H1 (cell line): ENCODE measurements at regions not wholly inside any gene's neighbourhood (a gene's known extent, or its start where the extent isn't known, plus 50 kb on each side); places are given as distances from the start of the nearest gene placed in this dataset.

Experiments used
- CHD1 ChIP-seq: IDR thresholded peaks from 2 replicates; pipeline ENCODE4 v1.6.1; 2012; ENCODE audit warnings: low read depth, low read length, improper control_type of control experiment
- GABPA ChIP-seq: IDR thresholded peaks from 2 replicates; pipeline ENCODE4 v1.6.1; 2011; ENCODE audit warnings: mild to moderate bottlenecking, low read length, moderate library complexity, borderline replicate concordance; ENCODE audit not compliant: insufficient read depth
- HDAC2 ChIP-seq, 2 experiments: fragments of 300-600 bp in 1 of 2; sonication (generic) in 1 of 2; IDR thresholded peaks; 2 replicates each; pipeline ENCODE4 v1.6.1; 2011 to 2012; ENCODE audit warnings: low read depth in 2 of 2, low read length in 2 of 2, mild to moderate bottlenecking in 2 of 2, moderate library complexity in 2 of 2, borderline replicate concordance in 1 of 2, inconsistent platforms in 1 of 2
- JUN ChIP-seq: IDR thresholded peaks from 2 replicates; pipeline ENCODE4 v1.6.1; 2011; ENCODE audit warnings: low read depth, mild to moderate bottlenecking, improper control_type of control experiment, low read length
- TF ChIP-seq, protein P1 (sequence below), 3 experiments: IDR thresholded peaks; 1 replicate in 2 of 3; 2 replicates in 1 of 3; pipeline versions ENCODE4 v1.5.1 to v1.6.1; 2011; ENCODE audit warnings: low read length in 3 of 3, mild to moderate bottlenecking in 3 of 3, inconsistent platforms in 2 of 3, low read depth in 1 of 3, moderate library complexity in 1 of 3; ENCODE audit not compliant: insufficient read depth in 1 of 3; ENCODE audit errors: control extremely low read depth in 1 of 3
- TF ChIP-seq, protein P2 (sequence below): IDR thresholded peaks from 2 replicates; pipeline ENCODE4 v1.6.1; 2012; ENCODE audit warnings: inconsistent platforms

DNA sequence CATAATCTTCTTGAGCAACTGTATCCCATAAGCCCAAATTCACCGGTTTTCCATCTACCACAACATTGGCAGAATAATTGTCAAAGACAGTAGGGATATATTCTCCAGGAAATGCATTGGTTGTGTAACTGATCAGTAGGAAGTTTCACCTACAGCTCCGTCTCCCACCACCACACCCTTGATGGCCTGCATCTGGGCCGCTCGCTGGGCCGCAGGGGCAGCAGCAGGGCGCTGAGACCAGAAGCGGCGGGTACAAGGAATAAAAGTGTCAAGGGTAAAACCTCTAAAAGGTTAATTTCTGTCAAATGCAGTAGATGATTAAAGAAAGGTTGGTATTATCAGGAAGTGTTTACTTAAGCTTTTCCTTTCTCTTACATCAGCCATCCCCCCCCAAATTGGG is 167.6 kb upstream of the DKK2 start:
- no peak for TF ChIP-seq GABPA
- TF ChIP-seq, protein P1, sequence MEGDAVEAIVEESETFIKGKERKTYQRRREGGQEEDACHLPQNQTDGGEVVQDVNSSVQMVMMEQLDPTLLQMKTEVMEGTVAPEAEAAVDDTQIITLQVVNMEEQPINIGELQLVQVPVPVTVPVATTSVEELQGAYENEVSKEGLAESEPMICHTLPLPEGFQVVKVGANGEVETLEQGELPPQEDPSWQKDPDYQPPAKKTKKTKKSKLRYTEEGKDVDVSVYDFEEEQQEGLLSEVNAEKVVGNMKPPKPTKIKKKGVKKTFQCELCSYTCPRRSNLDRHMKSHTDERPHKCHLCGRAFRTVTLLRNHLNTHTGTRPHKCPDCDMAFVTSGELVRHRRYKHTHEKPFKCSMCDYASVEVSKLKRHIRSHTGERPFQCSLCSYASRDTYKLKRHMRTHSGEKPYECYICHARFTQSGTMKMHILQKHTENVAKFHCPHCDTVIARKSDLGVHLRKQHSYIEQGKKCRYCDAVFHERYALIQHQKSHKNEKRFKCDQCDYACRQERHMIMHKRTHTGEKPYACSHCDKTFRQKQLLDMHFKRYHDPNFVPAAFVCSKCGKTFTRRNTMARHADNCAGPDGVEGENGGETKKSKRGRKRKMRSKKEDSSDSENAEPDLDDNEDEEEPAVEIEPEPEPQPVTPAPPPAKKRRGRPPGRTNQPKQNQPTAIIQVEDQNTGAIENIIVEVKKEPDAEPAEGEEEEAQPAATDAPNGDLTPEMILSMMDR (IDR thresholded peaks at IDR 0.05; ENCODE audit: control extremely low read depth in 1 of 3, insufficient read depth in 1 of 3, low read depth in 1 of 3, low read length in 3 of 3) = no peak
- no peak for TF ChIP-seq CHD1
- TF ChIP-seq HDAC2 (IDR thresholded peaks at IDR 0.05; ENCODE audit: borderline replicate concordance in 1 of 2, low read depth in 2 of 2, low read length in 2 of 2) = no peak
- TF ChIP-seq, protein P2, sequence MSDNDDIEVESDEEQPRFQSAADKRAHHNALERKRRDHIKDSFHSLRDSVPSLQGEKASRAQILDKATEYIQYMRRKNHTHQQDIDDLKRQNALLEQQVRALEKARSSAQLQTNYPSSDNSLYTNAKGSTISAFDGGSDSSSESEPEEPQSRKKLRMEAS = no peak
- TF ChIP-seq JUN = no peak
